H9 (cell line): ENCODE measurements at regions not wholly inside any gene's neighbourhood (a gene's known extent, or its start where the extent isn't known, plus 50 kb on each side); places are given as distances from the start of the nearest gene placed in this dataset.

ENCODE experiments used
- DNase-seq: peaks from one replicate; pipeline ENCODE4 v3.0.0-alpha.2; 2017
- H2AFZ ChIP-seq: one replicate; pipeline ENCODE4 v1.6.1; 2013; ENCODE audit warnings: mild to moderate bottlenecking, low read length, control low read depth, moderate library complexity
- H2AK5ac ChIP-seq: 2 replicates; pipeline ENCODE4 v1.6.1; 2013; ENCODE audit warnings: low read length, control low read depth, mixed read lengths; ENCODE audit not compliant: insufficient read length
- H2BK120ac ChIP-seq: one replicate; pipeline ENCODE4 v1.6.1; 2013; ENCODE audit warnings: low read depth, mild to moderate bottlenecking, low read length, control low read depth, inconsistent platforms; ENCODE audit not compliant: poor library complexity, severe bottlenecking
- H2BK12ac ChIP-seq: 2 replicates; pipeline ENCODE4 v1.6.1; 2013; ENCODE audit warnings: low read length, control low read depth, mixed read lengths, low read depth; ENCODE audit not compliant: insufficient read length
- H2BK15ac ChIP-seq: 2 replicates; pipeline ENCODE4 v1.6.1; 2013; ENCODE audit warnings: low read depth, low read length, control low read depth
- H2BK20ac ChIP-seq: one replicate; pipeline ENCODE4 v1.6.1; 2013; ENCODE audit warnings: low read depth, mild to moderate bottlenecking, low read length, control low read depth, inconsistent platforms; ENCODE audit not compliant: poor library complexity, severe bottlenecking
- H2BK5ac ChIP-seq: 2 replicates; pipeline ENCODE4 v1.6.1; 2013; ENCODE audit warnings: low read length, control low read depth, mixed read lengths; ENCODE audit not compliant: insufficient read length
- H3K14ac ChIP-seq: 2 replicates; pipeline ENCODE4 v1.6.1; 2013; ENCODE audit warnings: low read length, control low read depth; ENCODE audit not compliant: insufficient read depth
- H3K18ac ChIP-seq: 2 replicates; pipeline ENCODE4 v1.6.1; 2013; ENCODE audit warnings: low read depth, mild to moderate bottlenecking, mixed read lengths, low read length, control low read depth; ENCODE audit not compliant: insufficient read length
- H3K23ac ChIP-seq: 2 replicates; pipeline ENCODE4 v1.6.1; 2013; ENCODE audit warnings: low read length, control low read depth, mixed read lengths, low read depth; ENCODE audit not compliant: insufficient read length
- H3K23me2 ChIP-seq: 2 replicates; pipeline ENCODE4 v1.6.1; 2013; ENCODE audit warnings: low read depth, mild to moderate bottlenecking, mixed read lengths, low read length, control low read depth; ENCODE audit not compliant: insufficient read length, poor library complexity, severe bottlenecking
- H3K27ac ChIP-seq: 2 replicates; pipeline ENCODE4 v1.5.1; 2013; ENCODE audit warnings: low read length, control low read depth, mixed read lengths, low read depth; ENCODE audit not compliant: insufficient read length
- H3K27me3 ChIP-seq: 2 replicates; pipeline ENCODE4 v1.6.1; 2013; ENCODE audit warnings: low read length, control low read depth, inconsistent platforms; ENCODE audit not compliant: insufficient read depth
- H3K4ac ChIP-seq: 2 replicates; pipeline ENCODE4 v1.6.1; 2013; ENCODE audit warnings: low read depth, mild to moderate bottlenecking, control low read depth, inconsistent platforms, low read length, moderate library complexity
- H3K4me1 ChIP-seq: 2 replicates; pipeline ENCODE4 v1.6.1; 2013; ENCODE audit warnings: low read length, control low read depth, inconsistent platforms; ENCODE audit not compliant: insufficient read depth
- H3K4me2 ChIP-seq: 2 replicates; pipeline ENCODE4 v1.6.1; 2013; ENCODE audit warnings: low read length, control low read depth, mixed read lengths; ENCODE audit not compliant: insufficient read length, insufficient read depth
- H3K56ac ChIP-seq: 2 replicates; pipeline ENCODE4 v1.6.1; 2013; ENCODE audit warnings: low read depth, mild to moderate bottlenecking, mixed read lengths, low read length, control low read depth; ENCODE audit not compliant: insufficient read length
- H3K79me1 ChIP-seq: 2 replicates; pipeline ENCODE4 v1.6.1; 2013; ENCODE audit warnings: low read depth, mild to moderate bottlenecking, moderate library complexity, low read length, control low read depth, inconsistent platforms; ENCODE audit not compliant: insufficient read depth, poor library complexity, severe bottlenecking
- H3K79me2 ChIP-seq: 2 replicates; pipeline ENCODE4 v1.6.1; 2013; ENCODE audit warnings: low read length, control low read depth, inconsistent platforms; ENCODE audit not compliant: insufficient read depth
- H3K9ac ChIP-seq: 2 replicates; pipeline ENCODE4 v1.6.1; 2013; ENCODE audit warnings: low read length, control low read depth, mixed read lengths; ENCODE audit not compliant: insufficient read length; ENCODE audit errors: extremely low read depth
- H3K9me3 ChIP-seq: one replicate; pipeline ENCODE4 v1.6.1; 2013; ENCODE audit warnings: low read depth, low read length, inconsistent platforms; ENCODE audit not compliant: control insufficient read depth
- H3T11ph ChIP-seq: one replicate; pipeline ENCODE4 v1.6.1; 2013; ENCODE audit warnings: mild to moderate bottlenecking, low read length, control low read depth, inconsistent platforms
- H4K20me1 ChIP-seq: one replicate; pipeline ENCODE4 v1.6.1; 2013; ENCODE audit not compliant: control insufficient read depth, insufficient read length, insufficient read depth
- H4K5ac ChIP-seq: 2 replicates; pipeline ENCODE4 v1.6.1; 2013; ENCODE audit warnings: low read depth, mild to moderate bottlenecking, mixed read lengths, low read length, control low read depth; ENCODE audit not compliant: insufficient read length
- H4K8ac ChIP-seq: replicated peaks from 2 replicates; pipeline ENCODE4 v1.6.1; 2013; ENCODE audit warnings: low read length, control low read depth, mixed read lengths, low read depth; ENCODE audit not compliant: insufficient read length
- H4K91ac ChIP-seq: 2 replicates; pipeline ENCODE4 v1.6.1; 2013; ENCODE audit warnings: low read depth, mild to moderate bottlenecking, moderate library complexity, mixed read lengths, low read length, control low read depth; ENCODE audit not compliant: insufficient read length
- H3K27ac Mint-ChIP-seq, 3 experiments: 2 replicates in 2 of 3; 3 replicates in 1 of 3; pipeline ENCODE4 v1.8.0; 2020 to 2021; ENCODE audit warnings: mixed read lengths in 3 of 3, mild to moderate bottlenecking in 1 of 3, moderate library complexity in 1 of 3
- H3K27me3 Mint-ChIP-seq: 2 replicates; pipeline ENCODE4 v1.8.0; 2021; ENCODE audit warnings: low read depth, mild to moderate bottlenecking, moderate library complexity, mixed read lengths
- H3K36me3 Mint-ChIP-seq, 3 experiments: 2 replicates in 2 of 3; 3 replicates in 1 of 3; pipeline ENCODE4 v1.8.0; 2020 to 2021; ENCODE audit warnings: low read depth in 3 of 3, mixed read lengths in 3 of 3; ENCODE audit not compliant: insufficient read depth in 1 of 3
- H3K4me1 Mint-ChIP-seq, 2 experiments: 2 replicates each; pipeline ENCODE4 v1.8.0; 2020; ENCODE audit warnings: mixed read lengths in 2 of 2
- H3K4me3 Mint-ChIP-seq, 2 experiments: 2 replicates in 1 of 2; 3 replicates in 1 of 2; pipeline ENCODE4 v1.8.0; 2020 to 2021; ENCODE audit warnings: mild to moderate bottlenecking in 2 of 2, mixed read lengths in 2 of 2, moderate library complexity in 1 of 2
- H3K9me3 Mint-ChIP-seq, 2 experiments: 2 replicates in 1 of 2; 3 replicates in 1 of 2; pipeline ENCODE4 v1.8.0; 2020; ENCODE audit warnings: mild to moderate bottlenecking in 2 of 2, mixed read lengths in 2 of 2, moderate library complexity in 1 of 2
- CTCF ChIP-seq: fragments of 200-600 bp; sonication (generic); conservative IDR thresholded peaks from 3 replicates; pipeline ENCODE4 v1.8.0; 2021; ENCODE audit warnings: antibody characterized with exemption, mild to moderate bottlenecking
- WGBS: extraction: QIAGEN DNeasy Blood & Tissue Kit; methylation state at CpG from one replicate; pipeline ENCODE4 v1.1.7; 2013; ENCODE audit warnings: missing lambda C conversion rate, low lambda C conversion rate, mixed read lengths; ENCODE audit not compliant: insufficient read length; ENCODE audit errors: extremely low coverage; 5-methylcytosine and 5-hydroxymethylcytosine counted together

DNA sequence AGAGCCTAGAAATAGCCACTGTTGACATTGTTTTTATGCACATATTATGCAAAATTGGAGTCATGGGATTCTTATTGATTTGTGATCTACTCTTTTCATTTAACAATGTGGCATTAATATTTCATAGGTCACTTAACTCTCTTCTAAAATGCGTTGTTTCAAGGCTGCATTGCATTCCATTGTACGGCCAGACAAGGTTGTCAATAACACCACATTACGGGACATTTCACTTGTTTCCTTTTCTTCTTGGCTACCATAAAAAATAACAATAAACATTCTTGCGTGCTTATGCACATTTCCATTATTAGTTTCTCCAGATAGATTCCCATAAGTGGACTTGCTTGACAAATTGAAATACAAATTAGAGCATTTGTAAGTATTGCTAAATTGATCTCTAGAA is 120.8 kb upstream of the TMCC3 start:
- WGBS: no CpG with 5 or more reads among the region's 4 CpGs
- Histone ChIP-seq H4K91ac (no peak overlapping the region), H3T11ph (no peak overlapping the region), H2BK120ac (no peak overlapping the region), H3K4me1 (peaks cover 5% of the 10 kb centered on the region; the same call in 1 of the 2 replicates), H3K14ac (no peak overlapping the region), H3K79me1 (no peaks in the 10 kb centered on the region), H3K27me3 (no peaks in the 10 kb centered on the region), H3K23ac (no peak overlapping the region), H2BK15ac (no peak overlapping the region), H2AFZ (no peak overlapping the region), H3K27ac (no peak overlapping the region), H3K23me2 (no peaks in the 10 kb centered on the region), H2BK20ac (no peak overlapping the region), H4K8ac (no peak overlapping the region), H3K9me3 (no peaks in the 10 kb centered on the region), H4K20me1 (no peaks in the 10 kb centered on the region), H3K4ac (no peak overlapping the region), H3K4me2 (no peak overlapping the region), H2BK12ac (no peak overlapping the region), H2BK5ac (no peak overlapping the region), H3K9ac (no peak overlapping the region), H4K5ac (no peak overlapping the region), H2AK5ac (no peak overlapping the region), H3K18ac (no peak overlapping the region), H3K56ac (no peak overlapping the region), H3K79me2 (no peaks in the 10 kb centered on the region)
- no peak overlapping the region for H3K27ac Mint-ChIP-seq
- no peaks in the 10 kb centered on the region for H3K36me3 Mint-ChIP-seq
- H3K27me3 Mint-ChIP-seq: peaks cover 5% of the 10 kb centered on the region
- H3K9me3 Mint-ChIP-seq: no peaks in the 10 kb centered on the region; a peak in 2 of 5 replicates
- H3K4me1 Mint-ChIP-seq: peaks cover 13 to 20% of the 10 kb centered on the region in 2 experiments
- no peak for DNase-seq
- no peak for TF ChIP-seq CTCF
- H3K4me3 Mint-ChIP-seq: no peak overlapping the region
